ENCODE measurements at regions not wholly inside any gene's neighbourhood (a gene's known extent, or its start where the extent isn't known, plus 50 kb on each side); places are given as distances from the start of the nearest gene placed in this dataset.

DNA sequence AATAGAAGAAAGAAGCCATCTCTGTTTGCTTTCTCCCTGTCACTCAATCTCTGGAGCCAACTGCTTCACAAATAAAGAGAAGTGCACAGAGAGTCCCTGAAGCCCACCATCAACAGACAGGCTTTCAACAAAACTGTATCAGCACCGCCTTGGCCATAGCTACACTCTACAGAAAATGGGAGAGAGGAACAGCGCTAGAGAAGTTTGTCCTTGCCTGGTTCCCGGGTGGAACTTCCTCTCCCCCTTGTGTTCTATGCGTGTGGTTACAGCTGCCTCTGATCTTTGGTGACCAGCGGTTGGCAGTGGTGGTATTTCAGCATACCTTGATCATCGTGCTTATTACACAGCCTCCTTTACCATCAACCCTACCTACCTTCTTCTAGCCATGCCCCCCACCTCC lies 91.4 kb upstream of the CCL2 start:
- DNase-seq = no peak

DNA sequence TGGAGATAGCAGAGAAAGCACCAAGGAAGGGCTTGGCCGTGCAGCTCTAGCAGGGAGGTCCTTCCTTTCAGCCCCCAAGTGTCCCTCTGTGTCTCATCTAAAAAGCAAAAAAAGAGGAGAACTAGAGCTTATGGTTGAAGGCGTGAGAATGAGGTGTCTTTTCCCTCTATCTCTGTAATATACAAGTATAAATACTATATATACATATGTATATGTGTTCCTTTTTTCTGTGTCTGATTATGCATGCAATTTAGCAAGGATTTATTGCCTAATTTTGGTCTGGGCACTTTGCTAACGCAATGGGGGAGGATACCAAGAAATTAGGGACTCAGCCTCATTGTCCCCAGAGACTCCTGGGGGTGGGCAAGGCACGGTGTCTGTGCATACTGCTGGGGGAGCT lies 90.2 kb upstream of the CCL2 start:
- no peak for DNase-seq

GRCh38 chr17:34166352-34166751 lies 88.7 kb upstream of the CCL2 start:
- no peak for DNase-seq

GRCh38 chr17:34167354-34167753 lies 87.7 kb upstream of the CCL2 start:
- no peak for DNase-seq

- DNase-seq = no peak
These were observed 86.1 kb upstream of the CCL2 start for GRCh38 chr17:34168989-34169388.

GRCh38 chr17:34169496-34169895 lies 85.6 kb upstream of the CCL2 start:
- no peak for DNase-seq

GRCh38 chr17:34171245-34171818 lies 83.8 kb upstream of the CCL2 start:
- DNase-seq = peak; percentile 40

DNA sequence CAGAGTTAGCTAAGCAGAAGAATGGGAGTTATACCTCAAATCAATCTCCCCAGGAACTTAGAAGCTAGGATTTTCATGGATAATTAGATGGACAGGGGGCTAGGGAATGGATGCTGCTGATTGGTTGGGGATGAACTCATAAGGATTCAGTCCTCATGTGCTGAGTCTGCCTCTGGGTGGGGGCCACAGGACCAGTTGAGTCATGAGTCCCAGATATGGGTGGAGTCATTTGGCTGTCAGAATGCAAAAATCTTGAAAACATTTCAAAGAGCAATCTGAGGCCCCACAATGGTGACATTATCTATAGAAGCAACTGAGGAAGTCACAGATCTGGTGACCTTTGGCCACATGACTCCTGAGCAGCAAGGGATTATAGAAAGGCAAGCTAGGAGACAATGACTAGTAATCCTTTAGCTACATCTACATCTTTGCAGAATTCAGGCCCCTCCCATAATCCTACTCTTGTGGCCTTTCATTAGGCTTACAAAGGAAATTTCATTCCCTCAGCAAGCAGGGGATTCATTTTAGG lies 82.6 kb upstream of the CCL2 start:
- no peak for DNase-seq

- DNase-seq = no peak
These were observed 81.8 kb upstream of the CCL2 start for GRCh38 chr17:34173241-34173640.

- no peak for DNase-seq
These were observed 80.6 kb upstream of the CCL2 start for GRCh38 chr17:34174496-34174895.

- DNase-seq = no peak
These were observed 78.6 kb upstream of the CCL2 start for GRCh38 chr17:34176440-34176839.

- DNase-seq = no peak
These were observed 77.4 kb upstream of the CCL2 start for GRCh38 chr17:34177642-34178041.

- DNase-seq = no peak
These were observed 77.0 kb upstream of the CCL2 start for GRCh38 chr17:34178092-34178491.

DNA sequence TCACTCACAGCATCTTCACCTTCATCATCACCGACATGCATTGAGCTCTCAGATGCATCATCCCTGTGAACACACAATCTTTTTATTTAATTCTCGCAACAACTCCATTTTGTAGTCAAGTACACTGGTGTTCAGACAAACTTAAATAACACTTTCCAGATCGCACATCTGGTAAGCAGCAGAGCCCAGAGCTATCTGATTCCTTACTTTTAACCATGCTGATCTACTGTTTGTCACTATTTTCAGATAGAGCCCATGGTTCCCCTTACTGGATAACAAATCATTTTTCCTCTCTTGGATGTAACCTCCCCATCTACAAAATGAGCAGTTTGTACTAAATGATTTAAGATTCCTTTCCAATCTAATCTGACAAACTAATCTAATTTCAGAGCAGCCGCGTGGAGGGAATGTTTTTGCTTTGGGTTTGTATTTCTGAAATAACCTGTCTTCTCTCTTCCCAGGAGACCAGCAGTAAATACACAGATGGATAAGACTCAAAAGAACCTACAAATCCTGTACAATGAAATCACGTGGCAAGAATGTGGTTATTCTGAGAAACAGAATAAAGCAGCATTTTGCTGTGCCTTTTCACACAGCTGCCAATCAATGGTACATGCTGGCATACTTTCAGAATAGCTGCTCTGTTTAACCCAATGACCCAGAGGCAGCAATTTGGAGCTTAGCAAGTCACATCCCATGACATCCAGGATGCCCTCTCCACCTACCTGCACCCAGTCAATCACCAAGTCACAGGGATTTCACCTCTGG lies 72.9 kb upstream of the CCL2 start:
- DNase-seq = no peak

GRCh38 chr17:34195987-34196386 lies 59.1 kb upstream of the CCL2 start:
- no peak for DNase-seq

- no peak for DNase-seq
These were observed 56.6 kb upstream of the CCL2 start for GRCh38 chr17:34198519-34198918.

GRCh38 chr17:34199454-34199853 lies 55.6 kb upstream of the CCL2 start:
- no peak for DNase-seq

GRCh38 chr17:34199932-34200534 lies 55.1 kb upstream of the CCL2 start:
- DNase-seq = peak; percentile 47

GRCh38 chr17:34201225-34201624 lies 53.9 kb upstream of the CCL2 start:
- DNase-seq = no peak

DNA sequence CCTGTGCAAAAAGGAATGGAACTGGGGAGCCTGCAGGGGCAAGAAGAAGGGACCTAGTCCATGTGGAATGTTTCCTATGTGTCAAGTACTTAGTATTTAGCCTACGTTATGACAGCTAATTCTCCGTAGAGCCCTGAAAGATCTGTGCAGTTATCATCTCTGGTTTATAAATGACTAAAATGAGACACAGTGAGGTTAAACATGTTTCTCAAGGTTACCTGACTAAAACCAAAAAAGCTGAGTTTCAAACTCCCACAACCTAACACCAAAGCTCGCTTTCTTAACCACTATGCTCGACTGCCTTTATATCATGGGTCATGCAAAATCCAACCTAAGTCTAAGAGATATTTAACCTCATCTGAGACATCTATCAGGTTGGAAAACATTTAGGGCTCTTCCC lies 53.3 kb upstream of the CCL2 start:
- no peak for DNase-seq

- DNase-seq = no peak
These were observed 52.0 kb upstream of the CCL2 start for GRCh38 chr17:34203018-34203638.

GRCh38 chr17:34204402-34204801 lies 50.7 kb upstream of the CCL2 start:
- no peak for DNase-seq

Data from stimulated activated CD4-positive, alpha-beta T cell treated with anti-CD3 and anti-CD28 coated beads, Interleukin-4, amount 100 ng/mL, for 1 hour (primary cell).